HK-2 (cell line): ENCODE measurements at regions not wholly inside any gene's neighbourhood (a gene's known extent, or its start where the extent isn't known, plus 50 kb on each side); places are given as distances from the start of the nearest gene placed in this dataset.
"Not testable (repeated sequence)": the region's sequence is repeated elsewhere in the genome, so short reads cannot be mapped to it uniquely, and the experiment has no call there.

Experiments used
- DNase-seq: peaks from one replicate; pipeline ENCODE4 v3.0.0-alpha.2; 2018; ENCODE audit not compliant: unreplicated experiment

GRCh38 chr7:85719981-85720953 lies 533.4 kb upstream of the SEMA3D start:
- no peak for DNase-seq

DNA sequence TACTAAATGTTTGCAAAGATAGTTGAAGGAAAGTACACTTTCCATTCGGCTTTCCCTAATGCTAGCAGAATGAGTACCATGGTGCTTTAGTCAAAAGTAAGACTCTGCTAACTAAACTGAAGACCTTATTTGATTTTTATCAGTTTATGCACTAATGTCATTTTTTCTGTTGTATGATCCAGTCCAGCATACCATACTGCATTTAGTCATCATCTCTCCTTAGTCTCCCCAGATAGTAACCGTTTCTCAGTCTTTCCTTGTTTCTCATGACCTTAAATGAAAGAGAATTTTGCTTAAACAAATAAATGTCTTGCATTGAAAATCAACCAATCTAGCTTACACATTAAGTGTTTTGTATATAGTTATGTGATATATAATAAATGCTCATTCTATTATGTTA lies 529.5 kb upstream of the SEMA3D start:
- DNase-seq, result no peak

DNA sequence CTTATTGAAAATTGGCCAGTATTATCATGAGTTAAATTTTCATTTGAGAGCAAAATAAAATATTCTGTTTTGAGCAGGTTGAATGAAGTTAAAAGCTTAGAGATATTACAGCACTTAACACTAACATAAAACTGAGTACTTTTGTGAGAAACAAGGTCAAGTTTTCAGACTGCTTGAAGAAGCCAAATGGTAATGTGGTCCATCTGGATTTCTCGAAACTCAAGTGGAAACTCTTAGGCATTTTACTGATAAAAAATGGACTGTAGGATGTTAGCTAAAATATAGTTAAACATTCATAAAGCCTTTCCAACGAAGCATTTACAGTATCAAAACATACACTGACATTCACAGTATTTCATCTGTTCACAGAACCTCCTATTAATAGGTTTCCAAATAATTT lies 528.1 kb upstream of the SEMA3D start:
- DNase-seq, result no peak

DNA sequence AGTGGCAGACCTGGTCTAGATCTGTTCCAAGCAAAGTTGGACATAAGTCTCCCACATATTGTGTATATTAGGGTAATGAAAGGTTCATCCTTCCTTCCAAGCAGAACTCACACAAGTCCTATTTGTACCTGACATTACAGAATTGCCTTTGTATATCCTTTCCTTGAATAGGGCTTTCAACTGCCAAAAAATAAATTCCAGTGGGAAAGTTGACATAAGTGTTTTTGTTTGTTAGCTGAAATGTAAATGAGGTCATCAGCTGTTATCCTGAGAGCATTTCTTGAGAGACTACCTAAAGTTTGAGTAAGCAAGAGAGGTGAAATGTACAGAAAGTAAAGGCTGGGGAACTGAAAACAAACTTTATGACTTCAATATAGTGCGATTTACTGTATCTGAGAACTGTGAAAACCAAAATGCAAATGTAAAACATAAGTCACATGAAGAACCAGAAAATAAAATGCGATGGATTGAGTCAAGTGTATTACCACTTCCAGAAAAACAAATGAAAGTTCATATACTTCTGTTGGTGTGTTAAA lies 527.3 kb upstream of the SEMA3D start:
- DNase-seq, result no peak

- no peak for DNase-seq
Measured at GRCh38 chr7:85713171-85713570, 526.3 kb upstream of the SEMA3D start.

- no peak for DNase-seq
Measured at GRCh38 chr7:85711894-85712293, 525.0 kb upstream of the SEMA3D start.

- DNase-seq, result no peak
Measured at GRCh38 chr7:85710960-85711359, 524.1 kb upstream of the SEMA3D start.

DNA sequence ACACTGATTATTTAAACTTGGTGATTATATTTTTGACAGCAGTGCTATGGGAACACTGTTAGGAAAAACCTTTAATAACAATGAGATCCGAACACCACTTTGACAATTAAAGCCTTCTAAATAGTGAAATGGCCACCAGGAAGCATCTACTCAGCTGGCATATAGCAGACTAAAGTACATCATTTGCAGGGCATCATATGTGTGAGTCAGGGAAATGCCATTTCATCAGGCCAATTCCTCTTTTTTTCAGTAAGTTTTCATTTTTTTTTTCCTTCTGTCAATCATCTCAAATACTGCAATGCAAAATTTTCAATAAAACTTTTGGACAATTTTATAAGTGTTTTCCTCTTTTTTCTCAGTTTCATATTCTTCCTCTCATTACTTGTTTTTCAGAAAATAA lies 521.4 kb upstream of the SEMA3D start:
- no peak for DNase-seq

DNA sequence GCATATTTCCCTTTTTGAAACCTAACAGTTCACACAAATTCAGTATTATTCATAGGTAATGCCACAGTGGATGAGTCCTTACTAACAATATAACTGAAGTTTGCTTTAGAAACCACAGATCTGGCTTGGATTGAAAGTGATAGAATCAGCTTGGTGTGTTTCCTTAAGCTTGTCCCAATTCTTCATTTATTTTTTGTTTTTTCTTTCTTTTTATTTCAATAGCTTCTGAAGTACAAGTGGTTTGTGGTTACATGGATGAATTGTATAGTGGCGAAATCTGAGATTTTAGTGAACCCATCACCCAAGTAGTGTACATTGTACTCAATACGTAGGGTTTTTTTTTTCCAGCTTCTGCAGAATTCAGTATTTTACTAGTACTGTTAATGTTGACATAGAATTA lies 518.2 kb upstream of the SEMA3D start:
- no peak for DNase-seq

DNA sequence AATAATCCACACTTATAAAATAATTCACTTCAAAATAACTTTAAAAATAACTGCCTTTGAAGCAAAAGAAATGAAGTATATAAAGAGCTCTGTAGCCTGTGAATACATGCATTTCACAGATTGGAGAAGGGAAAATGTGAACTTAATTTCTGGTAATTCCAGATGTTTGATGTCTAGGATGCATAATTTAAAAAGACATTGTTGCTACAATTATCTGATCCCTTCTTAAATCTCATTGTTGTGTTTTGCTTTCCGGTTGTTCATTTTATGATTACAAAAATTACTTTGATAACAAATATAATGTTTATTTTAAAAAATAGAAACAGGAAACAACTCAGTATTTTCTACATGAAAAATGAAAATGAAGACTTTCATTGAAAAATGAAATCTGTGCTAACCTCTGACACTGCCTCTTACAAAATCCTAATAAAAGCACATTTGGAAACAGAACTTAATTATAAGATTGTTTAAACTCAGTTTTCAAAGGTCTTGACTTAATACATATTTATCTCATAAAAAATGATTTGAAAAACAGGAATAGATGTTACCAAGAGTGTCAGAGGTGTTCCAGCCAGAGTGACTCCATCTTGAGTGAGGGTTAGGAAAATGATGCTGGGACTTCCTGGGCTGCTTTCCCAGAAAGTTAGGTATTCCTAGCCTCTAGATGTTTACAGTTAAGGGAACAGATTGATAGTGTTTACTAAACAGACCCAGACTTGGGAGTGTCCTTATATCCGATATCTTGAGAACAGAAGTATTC lies 516.6 kb upstream of the SEMA3D start:
- DNase-seq, result no peak

- no peak for DNase-seq
Measured at GRCh38 chr7:85702348-85702747, 515.5 kb upstream of the SEMA3D start.

GRCh38 chr7:85699482-85699881 lies 512.6 kb upstream of the SEMA3D start:
- no peak for DNase-seq

DNA sequence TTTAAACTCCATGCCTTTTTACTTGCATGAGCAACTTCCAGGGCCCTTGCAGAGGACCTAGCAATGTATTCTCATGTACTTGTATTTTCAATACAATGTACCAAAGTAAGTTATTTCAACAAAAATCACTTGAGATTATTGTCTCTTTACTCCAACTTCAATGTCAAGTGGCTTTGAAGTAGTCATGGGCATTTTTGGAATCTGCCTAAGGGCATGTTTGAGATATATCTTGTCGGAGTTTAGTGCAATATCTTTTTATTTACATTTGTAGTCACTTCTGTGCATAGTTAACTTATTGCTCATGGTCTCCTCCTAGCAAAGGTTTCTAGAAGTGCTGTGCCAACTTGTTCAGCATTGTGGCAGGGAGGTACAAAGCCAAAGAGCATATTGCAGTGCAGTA lies 508.7 kb upstream of the SEMA3D start:
- no peak for DNase-seq

DNA sequence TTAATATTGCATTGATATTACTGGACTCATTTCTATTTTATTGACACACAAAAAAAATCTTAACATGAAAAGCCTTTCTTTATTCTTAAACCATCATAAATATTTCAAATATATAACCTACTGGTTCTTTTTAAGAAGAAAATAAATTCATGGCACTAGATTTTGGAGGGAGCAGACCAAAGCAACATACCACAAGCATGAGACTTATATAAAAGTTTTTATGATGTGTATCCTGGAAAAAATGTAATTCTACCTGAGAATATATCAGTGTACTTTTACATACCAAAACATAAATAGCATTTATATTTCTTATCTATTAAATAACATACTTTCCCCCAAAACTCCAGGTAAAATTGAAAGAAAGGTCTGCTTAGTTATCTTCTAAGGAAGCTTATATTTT lies 508.2 kb upstream of the SEMA3D start:
- DNase-seq, result no peak

- DNase-seq, result no peak
Measured at GRCh38 chr7:85693326-85693725, 506.5 kb upstream of the SEMA3D start.

- no peak for DNase-seq
Measured at GRCh38 chr7:85688712-85689111, 501.9 kb upstream of the SEMA3D start.

DNA sequence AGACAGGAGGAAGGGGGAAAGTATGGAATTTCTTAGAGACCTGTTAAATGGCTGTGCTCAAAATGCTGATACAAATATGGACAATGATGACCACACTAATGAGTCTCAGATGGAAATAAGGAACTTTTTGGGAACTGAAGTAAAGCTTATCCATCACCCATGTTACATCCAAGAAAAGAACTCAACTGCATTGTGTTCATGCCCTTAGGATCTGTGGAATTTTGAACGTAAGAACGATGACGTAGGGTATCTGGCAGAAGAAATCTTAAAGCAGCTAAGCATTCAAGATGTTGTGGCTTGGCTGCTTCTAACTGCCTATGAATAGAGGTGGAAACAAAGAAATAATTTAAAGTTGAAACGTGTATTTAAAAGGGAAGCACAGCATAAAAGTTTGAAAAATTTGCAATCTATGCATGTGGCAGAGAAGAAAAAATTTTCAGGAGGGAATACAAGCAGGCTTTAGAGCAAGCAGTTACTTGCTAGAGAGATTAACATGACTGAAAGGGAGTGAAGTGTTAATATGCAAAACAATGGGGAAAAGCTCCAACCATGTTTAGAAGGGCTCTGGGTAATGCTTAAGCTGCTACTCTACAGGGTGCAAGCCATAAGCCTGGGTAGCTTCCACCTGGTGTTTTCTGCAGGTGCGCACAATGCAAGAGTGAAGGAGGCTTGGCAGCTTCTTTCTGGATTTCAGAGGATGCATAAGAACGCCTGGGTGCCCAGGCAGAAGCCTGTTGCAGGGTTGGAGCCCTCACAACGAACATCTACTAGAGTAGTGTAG lies 499.7 kb upstream of the SEMA3D start:
- DNase-seq, result no peak

DNA sequence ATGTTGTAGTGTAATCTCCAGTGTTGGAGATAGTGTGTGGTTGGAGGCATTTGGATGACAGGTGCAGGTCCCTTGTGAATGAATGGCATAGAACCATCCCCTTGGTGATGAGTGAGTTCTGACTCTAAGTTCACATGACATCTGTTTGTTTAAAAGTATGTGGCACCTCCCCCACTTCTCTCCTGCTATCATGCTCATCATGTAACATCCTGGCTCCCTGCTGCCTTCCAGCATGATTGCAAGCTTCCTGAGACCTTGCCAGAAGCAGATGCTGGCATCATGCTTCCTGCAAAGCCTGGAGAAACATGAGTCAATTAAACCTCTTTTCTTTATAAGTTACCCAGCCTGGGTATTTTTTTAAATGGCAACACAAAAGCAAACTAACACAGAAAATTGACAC lies 499.0 kb upstream of the SEMA3D start:
- DNase-seq, result no peak

GRCh38 chr7:85682833-85683620 lies 496.2 kb upstream of the SEMA3D start:
- DNase-seq, result no peak

GRCh38 chr7:85681241-85681640 lies 494.4 kb upstream of the SEMA3D start:
- DNase-seq, result no peak

GRCh38 chr7:85675093-85675492 lies 488.2 kb upstream of the SEMA3D start:
- DNase-seq, result not testable (repeated sequence)
